ENCODE measurements at regions not wholly inside any gene's neighbourhood (a gene's known extent, or its start where the extent isn't known, plus 50 kb on each side); places are given as distances from the start of the nearest gene placed in this dataset.

- TF ChIP-seq CTCF (IDR thresholded peaks at IDR 0.05) (no peak), POLR2A (IDR thresholded peaks at IDR 0.05) (no peak)
Measured at GRCh38 chr5:54882841-54883240, 102.6 kb downstream of the ESM1 start.

All from suprapubic skin (tissue), 3 donors.